H1 (cell line): ENCODE measurements at regions not wholly inside any gene's neighbourhood (a gene's known extent, or its start where the extent isn't known, plus 50 kb on each side); places are given as distances from the start of the nearest gene placed in this dataset.

ENCODE experiments used
- BRCA1 ChIP-seq: IDR thresholded peaks from 2 replicates; pipeline ENCODE4 v1.6.1; 2012; ENCODE audit warnings: low read depth, low read length, improper control_type of control experiment
- CEBPB ChIP-seq: IDR thresholded peaks from 2 replicates; pipeline ENCODE4 v1.6.1; 2012; ENCODE audit warnings: low read depth, low read length
- CREB1 ChIP-seq: IDR thresholded peaks from 2 replicates; pipeline ENCODE4 v1.6.1; 2012; ENCODE audit warnings: inconsistent platforms
- KDM1A ChIP-seq: fragments of 200-600, 300-600 bp; sonication (generic); IDR thresholded peaks from 2 replicates; pipeline ENCODE4 v1.7.1; 2016; ENCODE audit warnings: mild to moderate bottlenecking, low read length, borderline replicate concordance
- KDM5A ChIP-seq: fragments of 200-600 bp; IDR thresholded peaks from 2 replicates; pipeline ENCODE4 v1.7.1; 2012; ENCODE audit warnings: mild to moderate bottlenecking, low read length, inconsistent platforms, mixed read lengths
- POU5F1 ChIP-seq: IDR thresholded peaks from 2 replicates; pipeline ENCODE4 v1.6.1; 2011; ENCODE audit warnings: low read depth, mild to moderate bottlenecking, low read length, moderate library complexity
- SIN3A ChIP-seq, 2 experiments: IDR thresholded peaks in 1 of 2; conservative IDR thresholded peaks in 1 of 2; 2 replicates each; pipeline ENCODE4 v1.6.1; 2011 to 2012; ENCODE audit warnings: low read length in 2 of 2, improper control_type of control experiment in 1 of 2, low read depth in 1 of 2, mild to moderate bottlenecking in 1 of 2
- SIX5 ChIP-seq: IDR thresholded peaks from 2 replicates; pipeline ENCODE4 v1.6.1; 2011; ENCODE audit warnings: mild to moderate bottlenecking, low read depth, low read length
- SRF ChIP-seq: IDR thresholded peaks from 2 replicates; pipeline ENCODE4 v1.6.1; 2011; ENCODE audit warnings: mild to moderate bottlenecking, low read depth, low read length, moderate library complexity
- TEAD4 ChIP-seq: IDR thresholded peaks from 2 replicates; pipeline ENCODE4 v1.6.1; 2012; ENCODE audit warnings: low read depth, low read length, inconsistent platforms, mixed read lengths
- YY1 ChIP-seq: IDR thresholded peaks from 2 replicates; pipeline ENCODE4 v1.6.1; 2011; ENCODE audit warnings: low read depth, mild to moderate bottlenecking, low read length
- TF ChIP-seq, protein P1 (sequence below): fragments of 300-600 bp; sonication (generic); IDR thresholded peaks from 2 replicates; pipeline ENCODE4 v1.7.1; 2012; ENCODE audit warnings: low read length, moderate library complexity, mild to moderate bottlenecking, inconsistent platforms; ENCODE audit not compliant: insufficient replicate concordance

DNA sequence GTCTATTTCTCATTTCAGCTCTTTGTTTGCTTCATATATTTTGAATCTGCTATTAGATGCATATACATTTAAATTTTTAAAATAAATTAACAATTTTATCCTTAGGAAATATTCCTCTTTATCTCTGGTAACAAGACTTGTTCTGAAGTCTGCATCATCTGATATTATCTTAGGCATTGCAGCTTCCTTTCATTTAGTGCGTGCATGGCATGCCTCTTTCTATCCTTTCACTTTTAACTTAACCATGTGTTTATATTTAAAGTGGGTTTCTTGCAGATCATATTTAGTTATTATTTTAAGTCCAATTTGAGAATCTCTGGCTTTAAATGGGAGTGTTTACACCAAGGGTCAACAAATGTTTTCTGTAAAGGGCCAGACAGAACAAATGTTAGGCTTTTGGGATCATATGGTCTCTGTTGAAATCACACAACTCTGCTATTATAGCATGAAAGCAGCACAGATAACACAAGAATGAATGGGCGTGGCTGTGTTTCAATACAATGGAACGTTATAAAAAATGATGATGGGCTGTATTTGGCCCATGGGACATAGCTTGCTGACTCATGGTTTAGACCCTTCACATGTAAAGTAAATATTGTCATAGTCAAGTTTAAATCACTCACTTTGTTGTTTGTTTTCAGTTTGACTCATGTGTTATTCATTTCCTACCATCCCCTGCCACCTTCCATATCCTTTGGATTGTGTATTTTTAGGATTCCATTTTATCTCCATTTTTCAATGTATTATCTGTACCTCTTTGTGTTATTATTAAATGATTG, 83.9 kb upstream of the SNX19 start (continued):
- TF ChIP-seq, protein P1, sequence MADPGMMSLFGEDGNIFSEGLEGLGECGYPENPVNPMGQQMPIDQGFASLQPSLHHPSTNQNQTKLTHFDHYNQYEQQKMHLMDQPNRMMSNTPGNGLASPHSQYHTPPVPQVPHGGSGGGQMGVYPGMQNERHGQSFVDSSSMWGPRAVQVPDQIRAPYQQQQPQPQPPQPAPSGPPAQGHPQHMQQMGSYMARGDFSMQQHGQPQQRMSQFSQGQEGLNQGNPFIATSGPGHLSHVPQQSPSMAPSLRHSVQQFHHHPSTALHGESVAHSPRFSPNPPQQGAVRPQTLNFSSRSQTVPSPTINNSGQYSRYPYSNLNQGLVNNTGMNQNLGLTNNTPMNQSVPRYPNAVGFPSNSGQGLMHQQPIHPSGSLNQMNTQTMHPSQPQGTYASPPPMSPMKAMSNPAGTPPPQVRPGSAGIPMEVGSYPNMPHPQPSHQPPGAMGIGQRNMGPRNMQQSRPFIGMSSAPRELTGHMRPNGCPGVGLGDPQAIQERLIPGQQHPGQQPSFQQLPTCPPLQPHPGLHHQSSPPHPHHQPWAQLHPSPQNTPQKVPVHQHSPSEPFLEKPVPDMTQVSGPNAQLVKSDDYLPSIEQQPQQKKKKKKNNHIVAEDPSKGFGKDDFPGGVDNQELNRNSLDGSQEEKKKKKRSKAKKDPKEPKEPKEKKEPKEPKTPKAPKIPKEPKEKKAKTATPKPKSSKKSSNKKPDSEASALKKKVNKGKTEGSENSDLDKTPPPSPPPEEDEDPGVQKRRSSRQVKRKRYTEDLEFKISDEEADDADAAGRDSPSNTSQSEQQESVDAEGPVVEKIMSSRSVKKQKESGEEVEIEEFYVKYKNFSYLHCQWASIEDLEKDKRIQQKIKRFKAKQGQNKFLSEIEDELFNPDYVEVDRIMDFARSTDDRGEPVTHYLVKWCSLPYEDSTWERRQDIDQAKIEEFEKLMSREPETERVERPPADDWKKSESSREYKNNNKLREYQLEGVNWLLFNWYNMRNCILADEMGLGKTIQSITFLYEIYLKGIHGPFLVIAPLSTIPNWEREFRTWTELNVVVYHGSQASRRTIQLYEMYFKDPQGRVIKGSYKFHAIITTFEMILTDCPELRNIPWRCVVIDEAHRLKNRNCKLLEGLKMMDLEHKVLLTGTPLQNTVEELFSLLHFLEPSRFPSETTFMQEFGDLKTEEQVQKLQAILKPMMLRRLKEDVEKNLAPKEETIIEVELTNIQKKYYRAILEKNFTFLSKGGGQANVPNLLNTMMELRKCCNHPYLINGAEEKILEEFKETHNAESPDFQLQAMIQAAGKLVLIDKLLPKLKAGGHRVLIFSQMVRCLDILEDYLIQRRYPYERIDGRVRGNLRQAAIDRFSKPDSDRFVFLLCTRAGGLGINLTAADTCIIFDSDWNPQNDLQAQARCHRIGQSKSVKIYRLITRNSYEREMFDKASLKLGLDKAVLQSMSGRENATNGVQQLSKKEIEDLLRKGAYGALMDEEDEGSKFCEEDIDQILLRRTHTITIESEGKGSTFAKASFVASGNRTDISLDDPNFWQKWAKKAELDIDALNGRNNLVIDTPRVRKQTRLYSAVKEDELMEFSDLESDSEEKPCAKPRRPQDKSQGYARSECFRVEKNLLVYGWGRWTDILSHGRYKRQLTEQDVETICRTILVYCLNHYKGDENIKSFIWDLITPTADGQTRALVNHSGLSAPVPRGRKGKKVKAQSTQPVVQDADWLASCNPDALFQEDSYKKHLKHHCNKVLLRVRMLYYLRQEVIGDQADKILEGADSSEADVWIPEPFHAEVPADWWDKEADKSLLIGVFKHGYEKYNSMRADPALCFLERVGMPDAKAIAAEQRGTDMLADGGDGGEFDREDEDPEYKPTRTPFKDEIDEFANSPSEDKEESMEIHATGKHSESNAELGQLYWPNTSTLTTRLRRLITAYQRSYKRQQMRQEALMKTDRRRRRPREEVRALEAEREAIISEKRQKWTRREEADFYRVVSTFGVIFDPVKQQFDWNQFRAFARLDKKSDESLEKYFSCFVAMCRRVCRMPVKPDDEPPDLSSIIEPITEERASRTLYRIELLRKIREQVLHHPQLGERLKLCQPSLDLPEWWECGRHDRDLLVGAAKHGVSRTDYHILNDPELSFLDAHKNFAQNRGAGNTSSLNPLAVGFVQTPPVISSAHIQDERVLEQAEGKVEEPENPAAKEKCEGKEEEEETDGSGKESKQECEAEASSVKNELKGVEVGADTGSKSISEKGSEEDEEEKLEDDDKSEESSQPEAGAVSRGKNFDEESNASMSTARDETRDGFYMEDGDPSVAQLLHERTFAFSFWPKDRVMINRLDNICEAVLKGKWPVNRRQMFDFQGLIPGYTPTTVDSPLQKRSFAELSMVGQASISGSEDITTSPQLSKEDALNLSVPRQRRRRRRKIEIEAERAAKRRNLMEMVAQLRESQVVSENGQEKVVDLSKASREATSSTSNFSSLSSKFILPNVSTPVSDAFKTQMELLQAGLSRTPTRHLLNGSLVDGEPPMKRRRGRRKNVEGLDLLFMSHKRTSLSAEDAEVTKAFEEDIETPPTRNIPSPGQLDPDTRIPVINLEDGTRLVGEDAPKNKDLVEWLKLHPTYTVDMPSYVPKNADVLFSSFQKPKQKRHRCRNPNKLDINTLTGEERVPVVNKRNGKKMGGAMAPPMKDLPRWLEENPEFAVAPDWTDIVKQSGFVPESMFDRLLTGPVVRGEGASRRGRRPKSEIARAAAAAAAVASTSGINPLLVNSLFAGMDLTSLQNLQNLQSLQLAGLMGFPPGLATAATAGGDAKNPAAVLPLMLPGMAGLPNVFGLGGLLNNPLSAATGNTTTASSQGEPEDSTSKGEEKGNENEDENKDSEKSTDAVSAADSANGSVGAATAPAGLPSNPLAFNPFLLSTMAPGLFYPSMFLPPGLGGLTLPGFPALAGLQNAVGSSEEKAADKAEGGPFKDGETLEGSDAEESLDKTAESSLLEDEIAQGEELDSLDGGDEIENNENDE, result no peak
- no peak for TF ChIP-seq YY1
- TF ChIP-seq KDM5A, result no peak
- no peak for TF ChIP-seq KDM1A
- TF ChIP-seq BRCA1, result no peak
- TF ChIP-seq SIN3A (conservative IDR thresholded peaks at IDR 0.05 in 1 of 2, IDR thresholded peaks at IDR 0.05 in 1 of 2; ENCODE audit: low read depth in 1 of 2, low read length in 2 of 2), result no peak
- TF ChIP-seq CREB1, result no peak
- no peak for TF ChIP-seq SRF
- no peak for TF ChIP-seq CEBPB
- TF ChIP-seq SIX5, result no peak
- TF ChIP-seq POU5F1, result no peak
- no peak for TF ChIP-seq TEAD4
